ENCODE measurements at regions not wholly inside any gene's neighbourhood (a gene's known extent, or its start where the extent isn't known, plus 50 kb on each side); places are given as distances from the start of the nearest gene placed in this dataset.

DNA sequence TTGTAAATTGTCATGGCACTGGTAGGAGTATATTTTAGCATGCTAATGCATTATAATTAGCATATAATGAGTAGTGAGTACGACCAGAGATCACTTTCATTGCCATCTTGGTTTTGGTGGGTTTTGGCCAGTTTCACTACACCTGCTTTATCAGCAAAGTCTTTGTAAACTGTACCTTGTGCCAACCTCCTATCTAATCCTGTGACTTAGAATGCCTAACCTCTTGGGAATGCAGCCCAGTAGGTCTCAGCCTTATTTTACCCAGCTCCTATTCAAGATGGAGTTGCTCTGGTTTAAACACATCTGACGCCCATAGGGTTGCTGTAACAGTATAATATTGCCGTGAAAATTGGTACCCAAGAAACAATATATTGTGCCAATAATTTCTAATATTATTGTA is 159.4 kb downstream of the MAGEB5 start:
- no peak for DNase-seq (ENCODE audit: low read depth in 2 of 2)

- DNase-seq (ENCODE audit: low read depth in 2 of 2): no peak
Observed at GRCh38 chrX:26373829-26374228, 157.9 kb downstream of the MAGEB5 start.

GRCh38 chrX:26352891-26353430 is 137.0 kb downstream of the MAGEB5 start:
- DNase-seq (ENCODE audit: low read depth in 2 of 2): no peak

- no peak for DNase-seq (ENCODE audit: low read depth in 2 of 2)
Observed at GRCh38 chrX:26347171-26347570, 131.2 kb downstream of the MAGEB5 start.

DNA sequence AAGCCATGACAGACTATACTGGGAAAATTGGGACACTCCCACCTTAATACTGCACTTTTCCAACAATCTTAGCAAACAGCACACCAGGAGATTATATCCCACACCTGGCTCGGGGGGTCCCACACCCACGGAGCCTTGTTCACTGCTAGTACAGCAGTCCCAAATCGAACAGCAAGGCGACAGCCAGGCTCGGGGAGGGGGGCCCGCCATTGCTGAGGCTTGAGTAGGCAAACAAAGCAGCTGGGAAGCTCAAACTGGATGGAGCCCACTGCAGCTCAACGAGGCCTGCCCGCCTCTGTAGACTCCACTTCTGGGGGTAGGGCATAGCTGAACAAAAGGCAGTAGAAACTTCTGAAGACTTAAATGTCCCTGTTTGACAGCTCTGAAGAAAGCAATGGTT is 118.3 kb downstream of the MAGEB5 start:
- DNase-seq (ENCODE audit: low read depth in 2 of 2): no peak

DNA sequence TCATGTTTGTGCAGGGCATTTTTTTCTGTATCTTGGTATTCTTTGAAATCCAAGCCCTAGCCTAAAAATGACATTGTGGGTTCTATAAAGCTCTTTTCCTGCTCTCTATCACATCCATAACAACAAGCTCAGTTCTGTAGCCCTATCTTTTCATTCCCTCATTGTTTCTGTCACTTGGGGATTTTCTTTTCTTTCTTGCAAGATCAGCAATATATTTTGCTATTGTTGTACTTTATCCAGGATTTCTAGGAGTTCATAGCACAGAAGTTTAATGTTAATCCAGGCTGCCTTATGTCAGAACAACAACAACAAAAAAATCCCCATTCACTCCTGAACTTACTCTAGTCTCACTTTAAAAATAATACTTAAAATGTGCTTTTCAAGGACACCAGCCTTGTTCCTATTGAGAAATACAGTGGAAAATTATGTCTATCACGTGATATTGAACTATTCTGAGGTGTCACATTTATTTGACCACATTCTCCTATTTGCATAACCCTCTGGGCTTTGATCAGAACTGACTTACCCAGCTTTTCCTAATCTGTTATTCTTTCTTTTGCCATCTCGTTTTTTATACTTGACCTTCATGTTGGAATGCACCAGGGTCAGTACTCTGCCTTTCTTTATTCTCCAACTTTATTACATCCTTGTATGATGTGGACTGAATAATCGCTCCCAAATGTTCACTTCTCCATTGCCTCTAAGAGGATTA is 112.8 kb downstream of the MAGEB5 start:
- DNase-seq (ENCODE audit: low read depth in 2 of 2): no peak

GRCh38 chrX:26309262-26309661 is 93.3 kb downstream of the MAGEB5 start:
- no peak for DNase-seq (ENCODE audit: low read depth in 2 of 2)

DNA sequence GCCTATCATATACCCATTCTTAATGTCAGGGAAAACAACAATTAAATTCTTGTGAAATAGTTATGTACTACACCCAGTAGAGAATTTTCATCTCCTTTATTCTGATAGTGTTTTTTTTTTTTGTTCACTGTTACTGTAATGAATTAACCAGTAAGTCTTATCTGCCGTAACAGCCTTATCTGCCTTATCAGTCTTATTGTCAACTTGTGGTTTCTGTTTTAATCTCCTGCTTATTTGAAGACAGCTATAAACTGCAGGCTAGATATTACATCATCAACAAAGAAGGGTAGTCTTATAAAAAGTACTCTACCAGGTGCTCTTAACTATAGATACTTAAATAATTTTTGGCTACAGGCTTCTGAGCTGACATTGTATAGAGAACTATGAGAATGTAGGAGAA is 79.5 kb downstream of the MAGEB5 start:
- no peak for DNase-seq (ENCODE audit: low read depth in 2 of 2)

DNA sequence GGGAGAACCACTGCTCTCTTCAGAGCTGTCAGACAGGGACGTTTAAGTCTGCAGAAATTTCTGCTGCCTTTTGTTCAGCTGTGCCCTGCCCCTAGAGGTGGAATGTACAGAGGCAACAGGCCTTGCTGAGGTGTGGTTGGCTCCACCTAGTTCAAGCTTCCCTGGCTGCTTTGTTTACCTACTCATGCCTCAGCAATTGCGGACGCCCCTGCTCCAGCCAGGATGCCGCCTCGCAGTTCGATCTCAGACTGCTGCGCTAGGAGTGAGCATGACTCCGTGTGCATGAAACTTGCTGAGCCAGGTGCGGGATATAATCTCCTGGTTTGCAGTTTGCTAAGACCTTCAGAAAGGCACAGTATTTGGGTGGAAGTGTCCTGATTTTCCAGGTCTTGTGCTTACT is 70.9 kb downstream of the MAGEB5 start:
- DNase-seq (ENCODE audit: low read depth in 2 of 2): no peak
